Gastroesophageal sphincter (tissue), 4 donors: ENCODE measurements at regions not wholly inside any gene's neighbourhood (a gene's known extent, or its start where the extent isn't known, plus 50 kb on each side); places are given as distances from the start of the nearest gene placed in this dataset.

ENCODE experiments used
- ATAC-seq: fragments of 150-250 bp; one replicate; pipeline ENCODE4 v1.9.1; 2016; ENCODE audit warnings: mild to moderate bottlenecking, moderate library complexity
- H3K27ac ChIP-seq, 4 donors: fragments of 200-600 bp; sonication (generic) in 3 of 4; 1 replicate in 3 of 4; 2 replicates in 1 of 4; pipeline ENCODE4 v1.5.1; 2016 to 2019
- H3K27me3 ChIP-seq: fragments of 200-600 bp; sonication (generic); one replicate; pipeline ENCODE4 v1.5.1; 2019
- H3K36me3 ChIP-seq, 2 donors: fragments of 200-600 bp; sonication (generic); one replicate each; pipeline ENCODE4 v1.5.1; 2019; ENCODE audit warnings: control low read depth in 1 of 2
- H3K4me1 ChIP-seq, 3 donors: fragments of 200-600 bp; sonication (generic); 1 replicate in 2 of 3; 2 replicates in 1 of 3; pipeline ENCODE4 v1.5.1; 2016 to 2019; ENCODE audit warnings: control low read depth in 2 of 3
- H3K4me3 ChIP-seq, 2 donors: fragments of 200-600 bp; sonication (generic); one replicate each; pipeline ENCODE4 v1.5.1; 2019; ENCODE audit warnings: mild to moderate bottlenecking in 1 of 2, moderate library complexity in 1 of 2
- H3K9me3 ChIP-seq, 3 donors: fragments of 200-600 bp; sonication (generic); one replicate each; pipeline ENCODE4 v1.5.1; 2017 to 2019; ENCODE audit warnings: control low read depth in 2 of 3
- EP300 ChIP-seq: sonication (generic); formaldehyde crosslinking; IDR thresholded peaks from one replicate; pipeline ENCODE4 v1.6.1; 2017; ENCODE audit warnings: antibody characterized with exemption, mild to moderate bottlenecking
- POLR2A ChIP-seq, 2 donors: fragments of 450-650 bp; IDR thresholded peaks; one replicate each; pipeline ENCODE4 v1.6.1; 2017; ENCODE audit warnings: antibody characterized with exemption in 2 of 2, mild to moderate bottlenecking in 2 of 2, moderate library complexity in 1 of 2
- POLR2AphosphoS5 ChIP-seq: sonication (generic); formaldehyde crosslinking; IDR thresholded peaks from one replicate; pipeline ENCODE4 v1.6.1; 2017; ENCODE audit warnings: antibody characterized with exemption
- WGBS, 2 donors: methylation state at CpG; one replicate each; pipeline ENCODE4 v1.1.5; 2018; ENCODE audit warnings: low coverage in 1 of 2; 5-methylcytosine and 5-hydroxymethylcytosine counted together
- TF ChIP-seq, protein P1 (sequence below), 4 experiments: fragments of 200-600 bp in 2 of 4; fragments of 450-650 bp in 2 of 4; sonication (generic) in 1 of 4; IDR thresholded peaks; one replicate each; pipeline ENCODE4 v1.5.1; 2017 to 2019; ENCODE audit warnings: antibody characterized with exemption in 4 of 4, mild to moderate bottlenecking in 2 of 4, moderate library complexity in 2 of 4

DNA sequence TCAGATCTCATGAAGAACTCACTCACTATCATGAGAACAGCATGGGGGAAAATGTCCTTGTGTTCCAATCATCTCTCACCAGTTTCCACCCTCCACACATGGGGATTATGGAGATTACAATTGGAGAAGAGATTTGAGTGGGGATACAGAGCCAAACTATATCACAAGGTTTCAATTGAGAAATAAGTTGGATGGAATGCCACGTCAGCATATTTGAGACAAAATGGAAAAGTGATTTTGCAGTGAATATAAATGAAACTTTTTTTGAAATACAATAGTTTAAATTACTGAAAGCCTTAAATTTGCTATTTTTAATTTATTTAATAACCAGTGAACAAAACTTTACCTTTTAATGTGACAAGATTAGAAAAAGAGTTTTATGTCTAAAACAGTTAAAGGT is 494.1 kb downstream of the PRR32 start:
- Histone ChIP-seq H3K9me3 (no peaks in the 10 kb centered on the region), H3K36me3 (no peaks in the 10 kb centered on the region), H3K27ac (no peak overlapping the region), H3K4me3 (no peak overlapping the region), H3K4me1 (no peaks in the 10 kb centered on the region), H3K27me3 (no peaks in the 10 kb centered on the region)
- 20 to 86% methylated on average over 1 of the region's 1 CpG for WGBS, 2 donors
- TF ChIP-seq EP300 (no peak), POLR2A (IDR thresholded peaks at IDR 0.05) (no peak), POLR2AphosphoS5 (no peak)
- TF ChIP-seq, protein P1, sequence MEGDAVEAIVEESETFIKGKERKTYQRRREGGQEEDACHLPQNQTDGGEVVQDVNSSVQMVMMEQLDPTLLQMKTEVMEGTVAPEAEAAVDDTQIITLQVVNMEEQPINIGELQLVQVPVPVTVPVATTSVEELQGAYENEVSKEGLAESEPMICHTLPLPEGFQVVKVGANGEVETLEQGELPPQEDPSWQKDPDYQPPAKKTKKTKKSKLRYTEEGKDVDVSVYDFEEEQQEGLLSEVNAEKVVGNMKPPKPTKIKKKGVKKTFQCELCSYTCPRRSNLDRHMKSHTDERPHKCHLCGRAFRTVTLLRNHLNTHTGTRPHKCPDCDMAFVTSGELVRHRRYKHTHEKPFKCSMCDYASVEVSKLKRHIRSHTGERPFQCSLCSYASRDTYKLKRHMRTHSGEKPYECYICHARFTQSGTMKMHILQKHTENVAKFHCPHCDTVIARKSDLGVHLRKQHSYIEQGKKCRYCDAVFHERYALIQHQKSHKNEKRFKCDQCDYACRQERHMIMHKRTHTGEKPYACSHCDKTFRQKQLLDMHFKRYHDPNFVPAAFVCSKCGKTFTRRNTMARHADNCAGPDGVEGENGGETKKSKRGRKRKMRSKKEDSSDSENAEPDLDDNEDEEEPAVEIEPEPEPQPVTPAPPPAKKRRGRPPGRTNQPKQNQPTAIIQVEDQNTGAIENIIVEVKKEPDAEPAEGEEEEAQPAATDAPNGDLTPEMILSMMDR (IDR thresholded peaks at IDR 0.05): no peak
- ATAC-seq: no peak

DNA sequence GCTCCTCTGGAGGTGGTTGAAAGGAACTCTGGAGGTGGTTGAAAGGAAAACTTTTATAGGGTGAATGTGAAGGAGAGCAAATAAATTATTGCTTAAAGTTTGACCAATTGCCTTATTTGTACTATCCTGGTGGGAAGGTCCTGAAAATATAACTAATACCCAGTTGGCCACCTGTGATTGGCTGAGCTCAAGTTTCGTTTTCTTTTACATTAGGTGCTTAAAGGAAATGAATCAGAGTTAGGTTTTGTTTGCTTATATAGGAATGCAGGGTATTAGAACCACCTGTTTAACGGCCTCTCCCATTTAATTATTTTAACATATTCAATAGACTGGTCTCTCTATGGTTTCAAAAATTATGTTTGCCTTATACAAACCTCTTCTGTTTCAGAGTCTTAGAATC is 497.6 kb downstream of the PRR32 start:
- 40 to 73% methylated on average over 2 of the region's 2 CpGs for WGBS, 2 donors
- Histone ChIP-seq H3K27ac (no peak overlapping the region), H3K27me3 (no peaks in the 10 kb centered on the region), H3K36me3 (no peaks in the 10 kb centered on the region), H3K4me1 (no peaks in the 10 kb centered on the region), H3K9me3 (no peaks in the 10 kb centered on the region), H3K4me3 (no peak overlapping the region)
- ATAC-seq: no peak
- TF ChIP-seq, protein P1 (IDR thresholded peaks at IDR 0.05): no peak
- TF ChIP-seq POLR2AphosphoS5 (no peak), POLR2A (IDR thresholded peaks at IDR 0.05) (no peak), EP300 (no peak)

DNA sequence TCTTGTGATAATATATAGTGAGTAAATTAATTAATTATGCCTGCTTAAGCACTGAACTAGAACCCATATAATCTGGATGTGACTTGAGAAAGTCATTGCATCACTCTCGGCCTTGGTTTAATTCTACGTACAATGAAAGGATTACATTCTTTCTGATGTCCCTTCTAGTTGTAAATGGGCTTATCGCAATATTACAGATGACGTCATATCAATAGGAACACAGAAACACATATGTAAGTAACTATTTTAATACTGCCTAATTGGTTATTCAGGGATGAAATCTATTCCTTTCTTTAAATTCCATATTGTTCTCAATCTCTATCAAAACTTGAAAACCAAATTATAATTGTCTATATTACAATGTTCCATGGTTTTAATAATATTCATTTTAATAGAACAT is 504.6 kb downstream of the PRR32 start:
- no peaks in the 10 kb centered on the region for H3K27me3 ChIP-seq
- WGBS, 2 donors: 89 to 90% methylated on average over 4 of the region's 4 CpGs
- no peak for ATAC-seq

More for the DNA sequence above, 504.6 kb downstream of the PRR32 start:
- H3K4me3 ChIP-seq: no peak overlapping the region
- no peaks in the 10 kb centered on the region for H3K36me3 ChIP-seq
- H3K4me1 ChIP-seq: no peaks in the 10 kb centered on the region
- TF ChIP-seq, protein P1 (IDR thresholded peaks at IDR 0.05): no peak
- TF ChIP-seq EP300: no peak
- no peak for TF ChIP-seq POLR2AphosphoS5
- no peak for TF ChIP-seq POLR2A (IDR thresholded peaks at IDR 0.05)
- H3K27ac ChIP-seq: no peak overlapping the region
- H3K9me3 ChIP-seq: no peaks in the 10 kb centered on the region
